ENCODE measurements at regions not wholly inside any gene's neighbourhood (a gene's known extent, or its start where the extent isn't known, plus 50 kb on each side); places are given as distances from the start of the nearest gene placed in this dataset.

- TF ChIP-seq GABPA (IDR thresholded peaks at IDR 0.05; ENCODE audit: low read depth): no peak
- TF ChIP-seq CTCF (IDR thresholded peaks at IDR 0.05): no peak
- no peak for TF ChIP-seq TAF1 (IDR thresholded peaks at IDR 0.05; ENCODE audit: borderline replicate concordance, low read depth, low read length)
- TF ChIP-seq GATA2 (CRISPR knock-in tag; IDR thresholded peaks at IDR 0.05): no peak
- no peak for TF ChIP-seq TEAD4 (IDR thresholded peaks at IDR 0.05; ENCODE audit: borderline replicate concordance, insufficient read depth)
- no peak for TF ChIP-seq MXI1 (IDR thresholded peaks at IDR 0.05; ENCODE audit: low read depth, low read length)
- TF ChIP-seq, protein P1, sequence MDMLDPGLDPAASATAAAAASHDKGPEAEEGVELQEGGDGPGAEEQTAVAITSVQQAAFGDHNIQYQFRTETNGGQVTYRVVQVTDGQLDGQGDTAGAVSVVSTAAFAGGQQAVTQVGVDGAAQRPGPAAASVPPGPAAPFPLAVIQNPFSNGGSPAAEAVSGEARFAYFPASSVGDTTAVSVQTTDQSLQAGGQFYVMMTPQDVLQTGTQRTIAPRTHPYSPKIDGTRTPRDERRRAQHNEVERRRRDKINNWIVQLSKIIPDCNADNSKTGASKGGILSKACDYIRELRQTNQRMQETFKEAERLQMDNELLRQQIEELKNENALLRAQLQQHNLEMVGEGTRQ (IDR thresholded peaks at IDR 0.05; ENCODE audit: borderline replicate concordance, low read depth, low read length): no peak
- TF ChIP-seq REST (IDR thresholded peaks at IDR 0.05; ENCODE audit: low read depth, low read length): no peak
- TF ChIP-seq POLR2AphosphoS5 (IDR thresholded peaks at IDR 0.05; ENCODE audit: low read depth, low read length): no peak
- TF ChIP-seq, protein P2, sequence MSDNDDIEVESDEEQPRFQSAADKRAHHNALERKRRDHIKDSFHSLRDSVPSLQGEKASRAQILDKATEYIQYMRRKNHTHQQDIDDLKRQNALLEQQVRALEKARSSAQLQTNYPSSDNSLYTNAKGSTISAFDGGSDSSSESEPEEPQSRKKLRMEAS (IDR thresholded peaks at IDR 0.05; ENCODE audit: low read depth): no peak
- no peak for TF ChIP-seq CHD2 (IDR thresholded peaks at IDR 0.05; ENCODE audit: low read length, partially characterized antibody)
- no peak for TF ChIP-seq RAD21 (IDR thresholded peaks at IDR 0.05; ENCODE audit: low read length)
- no peak for TF ChIP-seq FOXM1 (IDR thresholded peaks at IDR 0.05; ENCODE audit: low read depth)
- no peak for TF ChIP-seq ELF1 (IDR thresholded peaks at IDR 0.05)
Measured at GRCh38 chr13:70662231-70662940, 554.1 kb upstream of the KLHL1 start.
